GM18909 (cell line): ENCODE measurements at regions not wholly inside any gene's neighbourhood (a gene's known extent, or its start where the extent isn't known, plus 50 kb on each side); places are given as distances from the start of the nearest gene placed in this dataset.

Experiments used
- ATAC-seq: cut with Tn5 transposase; IDR thresholded peaks from one replicate; pipeline ENCODE4 v1.9.1; 2021; ENCODE audit warnings: mild to moderate bottlenecking; ENCODE audit not compliant: unreplicated experiment, poor library complexity

DNA sequence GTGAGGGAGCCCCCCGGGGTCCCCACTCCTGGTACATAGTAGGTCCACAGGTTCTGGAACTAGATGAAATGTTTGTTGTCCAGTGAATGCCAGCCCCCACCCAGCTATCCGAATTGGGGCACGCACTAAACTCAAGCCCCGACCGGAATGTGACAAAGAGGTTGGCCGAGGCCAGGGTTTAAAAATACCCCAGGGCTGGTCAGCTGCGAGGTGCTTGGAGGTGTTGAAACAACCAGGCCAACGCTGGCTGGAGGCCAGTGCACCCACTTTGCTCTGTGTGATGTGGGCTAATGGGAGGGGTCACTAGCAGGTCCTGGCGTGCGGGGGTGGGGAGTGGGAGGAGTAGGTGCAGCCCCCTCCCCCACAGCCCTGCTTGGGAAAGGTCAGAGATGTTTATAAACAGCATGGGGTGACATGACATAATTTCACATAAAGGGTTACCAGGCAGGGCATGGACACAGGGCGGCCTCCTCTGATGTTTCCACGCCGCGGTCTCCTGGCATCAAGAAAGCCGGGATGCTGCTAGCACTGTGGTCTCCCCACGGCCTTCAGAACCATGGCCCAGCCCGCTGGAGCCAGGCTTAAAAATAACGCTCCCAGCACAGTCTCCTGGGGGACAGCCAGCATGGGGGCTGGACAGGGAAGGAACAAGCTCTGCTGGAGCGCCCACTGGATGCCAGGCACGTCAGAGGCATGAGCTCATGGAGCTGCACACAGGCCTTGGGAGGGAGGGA lies 111.2 kb upstream of the PTPN1 start:
- ATAC-seq: no peak

- ATAC-seq: no peak
These were observed 110.6 kb upstream of the PTPN1 start for GRCh38 chr20:50399555-50399916.

DNA sequence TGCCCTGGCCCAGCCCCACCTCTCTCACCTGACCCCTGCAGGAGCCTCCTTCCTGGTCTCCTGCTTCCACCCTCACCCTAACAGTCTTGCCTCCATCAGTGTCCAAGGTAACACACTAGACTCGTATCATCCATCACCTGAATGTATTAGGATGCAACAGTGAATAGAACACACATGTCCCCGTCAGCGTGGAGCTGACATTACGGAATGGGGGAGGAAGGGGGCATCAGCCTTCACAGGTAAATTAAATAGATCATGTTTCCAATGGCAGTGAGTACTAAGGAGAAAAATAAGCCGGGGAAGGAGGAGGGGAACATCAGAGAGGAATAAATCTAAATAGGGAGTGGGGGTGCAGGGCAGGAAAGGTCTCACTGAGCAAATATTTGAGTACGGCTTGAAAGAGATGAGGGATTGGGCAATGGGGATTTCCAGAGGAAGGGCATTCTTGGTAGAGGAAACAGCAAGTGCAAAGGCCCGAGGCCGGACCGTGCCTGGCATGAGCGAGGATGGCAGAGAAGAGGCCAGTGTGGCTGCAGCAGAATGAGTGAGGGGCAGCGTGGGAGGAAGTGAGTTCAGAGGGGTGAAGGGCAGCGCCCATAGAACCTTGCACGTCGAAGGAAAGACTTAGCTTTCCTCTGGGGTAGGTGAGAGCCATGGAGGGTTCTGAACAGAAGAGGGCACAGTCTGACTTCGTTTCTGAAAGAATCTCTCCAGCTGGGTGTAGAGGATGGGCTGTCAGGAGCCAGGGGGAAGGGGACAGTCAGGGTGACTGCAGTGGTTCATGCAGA lies 110.1 kb upstream of the PTPN1 start:
- ATAC-seq: no peak

DNA sequence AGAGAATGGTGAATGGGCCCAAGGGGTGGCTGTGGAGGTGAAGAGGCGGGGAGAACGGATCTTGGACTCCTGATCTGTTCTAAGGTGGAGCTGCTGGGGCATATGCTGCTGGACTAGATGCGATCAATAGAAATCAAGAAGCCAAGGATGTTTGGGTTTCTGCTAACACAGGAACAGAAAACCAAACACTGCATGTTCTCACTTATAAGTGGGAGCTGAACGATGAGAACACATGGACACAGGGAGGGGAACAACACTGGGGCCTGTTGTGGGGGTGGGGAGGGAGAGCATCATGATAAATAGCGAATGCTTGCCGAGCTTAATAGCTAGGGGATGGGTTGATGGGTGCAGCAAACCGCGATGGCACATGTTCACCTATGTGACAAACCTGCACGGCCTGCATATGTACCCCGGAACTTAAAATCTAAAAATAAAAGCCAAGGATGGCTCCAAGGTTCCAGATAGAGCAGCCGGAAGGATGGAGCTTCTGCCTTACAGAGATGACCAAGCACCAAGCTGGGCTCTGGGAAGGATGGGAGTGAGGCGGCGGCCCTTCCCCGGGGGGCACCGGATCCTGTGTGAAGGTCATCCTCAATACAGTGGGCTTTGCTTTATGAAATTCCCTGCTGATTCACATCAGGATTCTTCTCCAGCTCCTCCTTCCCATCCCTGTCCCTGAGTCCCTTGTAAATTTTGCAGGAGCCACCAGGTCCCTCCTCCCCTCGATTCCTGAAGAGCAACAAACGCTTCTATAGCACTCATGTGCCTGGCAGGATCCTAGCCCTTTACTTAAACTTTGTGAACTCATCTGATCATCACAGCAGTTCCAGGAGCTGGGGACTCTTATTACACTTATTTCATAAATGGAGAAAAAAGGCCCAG lies 109.2 kb upstream of the PTPN1 start:
- no peak for ATAC-seq

DNA sequence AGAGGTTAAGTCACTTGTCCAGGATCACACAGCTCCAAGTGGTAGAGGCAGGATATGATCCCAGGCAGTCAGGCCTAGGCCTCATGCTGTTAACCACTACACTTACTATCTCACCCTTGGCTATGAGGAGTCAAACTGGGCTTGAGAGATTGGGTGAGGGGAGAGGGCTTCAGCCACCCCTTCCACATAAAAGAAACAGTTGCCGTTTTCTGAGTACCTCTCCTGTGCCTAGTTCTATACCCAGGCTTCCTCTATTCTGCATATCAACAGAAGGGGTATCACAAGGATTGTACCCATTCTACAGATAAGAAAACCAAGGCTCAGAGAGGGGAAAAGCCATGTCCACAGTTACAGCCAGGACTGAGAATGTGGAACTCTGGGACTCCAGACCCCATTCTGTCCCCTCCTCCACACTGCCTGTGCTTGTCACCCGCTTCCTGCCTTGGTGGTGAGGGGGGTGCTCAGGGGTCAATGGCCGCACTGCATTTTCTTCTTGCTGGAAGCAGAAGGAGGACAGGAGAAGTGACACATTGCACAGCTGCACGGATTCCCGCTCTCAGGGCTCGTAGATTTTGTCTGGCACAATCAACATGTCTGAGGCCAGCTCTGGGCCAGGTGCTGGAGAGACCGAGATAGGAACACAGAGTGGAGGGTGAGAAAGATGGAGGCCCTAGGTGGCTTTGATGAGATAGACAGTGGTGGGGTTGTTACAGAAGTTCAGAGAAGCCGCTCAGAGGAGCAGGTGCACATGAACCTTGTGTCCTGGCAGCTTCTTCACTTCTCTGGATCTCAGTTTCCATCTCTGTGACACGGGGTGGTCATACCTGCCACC lies 108.4 kb upstream of the PTPN1 start:
- no peak for ATAC-seq

DNA sequence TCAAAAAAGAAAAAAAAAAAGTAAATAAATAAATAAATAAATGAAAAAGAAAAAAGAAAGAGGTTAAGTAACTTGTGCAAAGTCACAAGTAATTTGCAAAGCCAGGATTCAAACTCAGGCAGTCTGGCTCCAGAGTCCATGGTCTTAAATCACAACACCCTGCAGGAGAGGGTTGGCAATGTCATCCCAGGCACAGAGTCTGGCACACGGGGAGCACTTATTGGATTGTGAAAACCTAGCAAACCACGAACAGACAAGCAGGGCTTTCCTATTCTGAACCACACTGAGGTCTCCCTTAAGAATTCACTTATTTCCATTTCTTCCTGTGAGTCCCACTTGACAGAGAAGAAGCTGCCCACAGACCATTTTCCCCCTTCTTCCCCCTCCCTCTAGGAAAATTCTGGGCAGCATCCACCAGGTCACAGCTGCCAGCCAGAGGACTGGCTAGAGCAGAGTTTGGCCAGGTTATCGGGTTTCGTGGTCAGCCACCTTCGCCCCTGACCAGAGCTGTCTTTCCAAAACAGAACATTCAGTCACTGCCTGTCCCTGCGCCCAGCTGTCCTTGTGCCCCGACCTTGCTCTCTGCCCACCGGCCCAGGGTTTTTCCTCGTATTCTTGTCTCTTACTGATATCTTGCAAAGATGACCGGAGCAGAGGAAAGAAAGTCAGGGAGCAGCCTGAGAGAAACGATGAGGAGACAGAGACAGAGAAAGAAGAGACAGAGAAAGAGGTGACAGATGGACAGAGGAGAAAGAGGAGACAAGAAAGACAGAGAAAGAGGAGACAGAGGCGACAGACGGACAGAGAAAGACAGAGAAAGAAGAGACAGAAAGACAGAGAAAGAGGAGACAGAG lies 106.4 kb upstream of the PTPN1 start:
- no peak for ATAC-seq

DNA sequence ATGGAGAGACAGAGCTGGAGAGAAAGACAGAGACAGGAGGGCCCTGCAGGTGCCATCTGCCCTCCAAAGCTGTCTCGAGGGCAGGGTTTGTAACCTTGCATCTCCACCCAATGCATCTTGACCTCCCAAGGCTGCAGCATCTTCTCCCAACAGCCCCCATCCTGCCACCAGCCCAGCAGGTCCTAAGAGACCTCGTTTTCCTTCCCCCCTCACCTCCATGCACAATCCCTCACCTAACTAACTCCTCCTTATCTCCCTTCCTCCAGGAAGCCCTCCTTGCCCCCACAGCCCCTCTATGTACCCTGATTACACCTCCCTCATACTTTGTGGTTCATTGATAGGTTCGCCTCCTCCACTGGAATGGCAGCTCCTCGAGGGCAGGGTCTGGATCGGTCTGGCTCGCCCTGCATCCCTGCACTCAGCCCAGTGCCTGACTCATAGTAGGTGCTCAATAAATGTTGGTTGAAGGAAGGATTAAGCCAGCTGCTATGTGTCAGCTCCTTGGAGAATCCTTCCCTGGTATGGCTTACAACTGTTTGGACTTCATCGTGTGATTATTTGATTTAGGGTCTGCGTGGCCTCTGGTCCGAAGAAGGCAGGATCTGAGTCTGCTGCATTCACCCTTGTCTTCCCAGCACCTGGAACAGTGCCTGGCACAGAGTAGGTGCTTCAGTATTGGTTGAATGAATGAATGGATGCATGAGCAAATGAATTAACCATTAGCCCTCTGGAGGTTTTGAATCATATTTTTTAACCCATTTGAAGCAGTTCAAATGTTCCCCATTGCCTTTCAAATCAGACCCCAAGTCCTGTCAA lies 105.6 kb upstream of the PTPN1 start:
- no peak for ATAC-seq

- ATAC-seq: no peak
These were observed 104.8 kb upstream of the PTPN1 start for GRCh38 chr20:50405235-50405914.

DNA sequence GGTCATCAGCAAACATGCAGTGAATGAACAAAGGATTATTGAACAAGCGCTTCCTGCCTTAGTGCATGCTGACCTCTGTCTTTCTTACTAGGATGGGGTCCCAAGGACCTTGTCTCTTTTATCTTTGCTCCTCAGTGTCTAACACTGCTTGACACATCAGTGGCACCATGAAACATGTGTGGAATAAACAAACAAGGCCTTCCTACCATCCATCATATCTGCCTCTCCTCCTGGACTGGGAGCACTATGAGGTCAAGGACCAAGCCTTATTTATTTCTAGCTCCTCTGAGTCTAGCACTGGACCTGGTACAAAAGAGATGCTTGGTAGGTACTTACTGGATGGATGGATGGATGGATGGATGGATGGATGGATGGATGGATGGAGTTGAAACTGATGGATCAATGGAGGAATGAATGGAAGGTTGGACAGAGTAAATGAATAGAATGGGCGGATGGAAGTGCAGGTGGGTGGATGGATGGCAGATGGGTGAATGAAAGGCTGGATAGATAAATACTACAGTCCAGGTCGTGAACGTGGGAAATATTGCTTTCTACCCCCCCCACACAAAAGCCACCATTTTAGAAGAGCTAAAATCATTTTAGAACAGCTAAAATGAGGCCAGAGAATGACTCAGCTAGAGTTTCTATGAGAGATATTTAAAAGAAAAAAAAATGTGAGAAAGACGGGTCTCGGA lies 104.1 kb upstream of the PTPN1 start:
- no peak for ATAC-seq

DNA sequence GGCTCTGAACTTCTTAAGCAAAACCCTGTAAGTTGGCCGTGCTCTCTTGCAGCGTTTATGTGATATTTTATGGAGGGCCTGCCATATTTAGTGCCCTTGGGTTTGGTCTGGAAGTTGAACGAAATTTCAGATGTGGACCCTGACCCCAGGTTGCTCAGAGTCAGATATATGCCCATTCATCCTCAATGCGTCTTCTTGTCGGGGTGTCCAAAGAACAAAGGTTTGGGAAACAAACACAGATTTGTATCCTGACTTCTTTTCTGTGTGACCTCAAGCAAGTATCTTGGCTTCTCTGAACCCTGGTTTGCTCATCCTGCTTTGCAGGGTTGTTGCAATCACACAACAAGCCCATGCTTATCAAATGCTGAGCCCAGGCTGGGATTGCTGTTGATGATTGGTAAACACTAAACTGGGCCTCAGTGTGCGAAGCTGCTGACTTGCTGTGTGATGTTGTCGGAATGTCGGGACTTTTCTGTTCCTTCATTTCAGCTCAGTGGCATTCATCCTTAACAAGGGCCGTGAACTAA lies 103.5 kb upstream of the PTPN1 start:
- no peak for ATAC-seq

GRCh38 chr20:50408526-50409364 lies 101.4 kb upstream of the PTPN1 start:
- ATAC-seq: no peak

GRCh38 chr20:50409495-50409894 lies 100.7 kb upstream of the PTPN1 start:
- no peak for ATAC-seq

GRCh38 chr20:50410343-50410742 lies 99.8 kb upstream of the PTPN1 start:
- ATAC-seq: no peak

DNA sequence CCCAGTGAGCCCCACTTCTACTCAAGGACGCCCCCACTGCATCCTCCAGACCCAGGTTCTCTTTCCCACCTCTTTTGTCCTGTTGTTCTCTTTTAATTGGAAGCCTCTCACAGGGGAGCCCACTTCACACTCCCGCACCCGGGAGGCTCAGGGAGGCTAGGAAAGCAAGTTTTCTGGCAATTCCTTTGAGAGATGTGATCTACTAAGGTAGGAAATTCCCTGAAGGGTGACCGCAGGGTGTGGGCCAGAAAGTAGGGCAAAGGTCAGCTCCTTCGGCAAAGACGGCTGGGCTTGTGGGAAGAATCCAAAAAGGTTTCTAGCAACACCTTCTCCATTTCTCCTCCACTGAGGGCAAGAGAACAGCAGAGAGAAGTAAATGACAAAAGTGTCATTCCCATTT lies 98.1 kb upstream of the PTPN1 start:
- no peak for ATAC-seq

- ATAC-seq: no peak
These were observed 97.7 kb upstream of the PTPN1 start for GRCh38 chr20:50412499-50412898.

DNA sequence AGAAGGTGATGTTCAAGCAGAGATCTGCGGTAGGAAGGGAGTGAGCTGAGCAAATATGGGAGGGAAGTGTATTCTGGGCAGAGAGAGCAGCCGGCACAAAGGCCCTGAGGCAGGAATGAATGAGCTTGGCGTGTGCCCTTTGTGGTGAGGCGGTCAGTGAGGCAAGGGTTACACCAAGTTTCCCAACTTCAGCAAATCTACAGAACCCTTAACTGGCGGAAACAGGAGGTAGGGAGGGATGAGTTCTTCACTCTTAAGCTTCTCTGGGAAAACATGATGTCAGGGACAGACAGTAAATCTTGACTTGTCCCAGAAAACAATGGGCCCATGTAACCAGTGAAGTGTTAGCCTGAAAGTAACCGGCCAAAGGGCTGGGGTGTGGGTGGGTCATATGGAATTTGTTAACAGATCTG lies 97.1 kb upstream of the PTPN1 start:
- ATAC-seq: no peak
